CD4-positive, alpha-beta T cell treated with Interleukin-15 for 1 hour (primary cell): ENCODE measurements at regions not wholly inside any gene's neighbourhood (a gene's known extent, or its start where the extent isn't known, plus 50 kb on each side); places are given as distances from the start of the nearest gene placed in this dataset.
"Not testable (repeated sequence)": the region's sequence is repeated elsewhere in the genome, so short reads cannot be mapped to it uniquely, and the experiment has no call there.

Experiments
- DNase-seq: peaks from one replicate; pipeline ENCODE4 v3.0.0-alpha.2; 2020

- DNase-seq, result no peak
Observed at GRCh38 chrX:124426288-124427169, 80.2 kb downstream of the SH2D1A start.

- DNase-seq, result no peak
Observed at GRCh38 chrX:124433186-124433585, 86.8 kb downstream of the SH2D1A start.

GRCh38 chrX:124435616-124436015, 89.3 kb downstream of the SH2D1A start:
- DNase-seq, result no peak

- no peak for DNase-seq
Observed at GRCh38 chrX:124440695-124441094, 94.3 kb downstream of the SH2D1A start.

GRCh38 chrX:124441971-124442590, 95.7 kb downstream of the SH2D1A start:
- no peak for DNase-seq

- no peak for DNase-seq
Observed at GRCh38 chrX:124455966-124456365, 109.6 kb downstream of the SH2D1A start.

GRCh38 chrX:124459851-124460250, 113.5 kb downstream of the SH2D1A start:
- not testable (repeated sequence) for DNase-seq

- DNase-seq, result no peak
Observed at GRCh38 chrX:124462931-124463330, 116.6 kb downstream of the SH2D1A start.

GRCh38 chrX:124467202-124467601, 120.8 kb downstream of the SH2D1A start:
- DNase-seq, result no peak

GRCh38 chrX:124475358-124475757, 129.0 kb downstream of the SH2D1A start:
- DNase-seq, result no peak

GRCh38 chrX:124476562-124476961, 130.2 kb downstream of the SH2D1A start:
- DNase-seq, result no peak

GRCh38 chrX:124478046-124478445, 131.7 kb downstream of the SH2D1A start:
- DNase-seq, result no peak

GRCh38 chrX:124488412-124489161, 142.2 kb downstream of the SH2D1A start:
- no peak for DNase-seq

- no peak for DNase-seq
Observed at GRCh38 chrX:124493984-124494383, 147.6 kb downstream of the SH2D1A start.

- no peak for DNase-seq
Observed at GRCh38 chrX:124497386-124497785, 151.0 kb downstream of the SH2D1A start.

- no peak for DNase-seq
Observed at GRCh38 chrX:124501586-124501985, 155.2 kb downstream of the SH2D1A start.

- no peak for DNase-seq
Observed at GRCh38 chrX:124502166-124502565, 155.8 kb downstream of the SH2D1A start.

- DNase-seq, result no peak
Observed at GRCh38 chrX:124502599-124502998, 156.2 kb downstream of the SH2D1A start.

GRCh38 chrX:124504111-124504983, 158.0 kb downstream of the SH2D1A start:
- no peak for DNase-seq

GRCh38 chrX:124506066-124506465, 159.7 kb downstream of the SH2D1A start:
- DNase-seq, result no peak

GRCh38 chrX:124507246-124507645, 160.9 kb downstream of the SH2D1A start:
- no peak for DNase-seq

- DNase-seq, result no peak
Observed at GRCh38 chrX:124518885-124519284, 172.5 kb downstream of the SH2D1A start.

GRCh38 chrX:124524852-124525251, 178.5 kb downstream of the SH2D1A start:
- no peak for DNase-seq
